HG03108 (cell line): ENCODE measurements at regions not wholly inside any gene's neighbourhood (a gene's known extent, or its start where the extent isn't known, plus 50 kb on each side); places are given as distances from the start of the nearest gene placed in this dataset.

ENCODE experiments used
- ATAC-seq: cut with Tn5 transposase; IDR thresholded peaks from one replicate; pipeline ENCODE4 v1.9.1; 2021; ENCODE audit warnings: moderate library complexity; ENCODE audit not compliant: unreplicated experiment

DNA sequence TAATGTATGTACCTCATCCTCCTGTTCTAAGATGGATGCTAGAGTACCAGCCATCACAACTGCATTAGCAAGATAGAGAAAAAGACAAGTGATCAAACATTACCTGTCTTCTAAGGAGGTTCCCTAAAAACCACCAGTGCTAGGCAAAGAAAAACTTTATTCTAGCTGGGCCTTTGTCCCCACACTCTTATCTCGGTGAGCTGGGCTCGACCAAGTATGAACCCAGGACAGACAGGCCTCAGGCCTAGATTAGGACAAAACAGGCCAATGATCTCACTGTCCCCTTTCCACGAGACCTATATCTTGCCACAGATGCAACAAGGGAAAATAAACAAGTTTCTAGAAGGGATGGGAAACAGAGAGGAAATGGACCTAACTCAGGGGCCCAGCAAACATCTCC is 127.6 kb upstream of the PKDCC start:
- ATAC-seq: no peak

DNA sequence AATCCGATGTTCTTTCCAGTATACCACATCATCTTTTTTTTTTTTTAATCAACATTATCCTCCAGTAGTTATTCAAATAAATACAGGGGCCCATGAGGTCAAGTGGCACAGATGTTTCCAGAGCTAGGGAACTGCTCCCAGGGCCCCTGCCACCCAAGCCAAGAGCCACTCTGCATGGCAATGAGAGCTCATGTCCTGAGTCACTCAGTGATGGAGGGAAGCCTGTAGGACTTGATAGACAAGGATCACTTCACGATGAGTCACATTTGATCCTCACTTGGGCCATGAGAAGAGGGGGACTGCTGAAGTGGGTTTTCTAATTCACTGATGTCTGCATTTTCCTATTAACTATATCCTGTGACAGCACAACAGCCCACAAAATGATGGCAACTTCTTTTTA is 127.0 kb upstream of the PKDCC start:
- no peak for ATAC-seq

DNA sequence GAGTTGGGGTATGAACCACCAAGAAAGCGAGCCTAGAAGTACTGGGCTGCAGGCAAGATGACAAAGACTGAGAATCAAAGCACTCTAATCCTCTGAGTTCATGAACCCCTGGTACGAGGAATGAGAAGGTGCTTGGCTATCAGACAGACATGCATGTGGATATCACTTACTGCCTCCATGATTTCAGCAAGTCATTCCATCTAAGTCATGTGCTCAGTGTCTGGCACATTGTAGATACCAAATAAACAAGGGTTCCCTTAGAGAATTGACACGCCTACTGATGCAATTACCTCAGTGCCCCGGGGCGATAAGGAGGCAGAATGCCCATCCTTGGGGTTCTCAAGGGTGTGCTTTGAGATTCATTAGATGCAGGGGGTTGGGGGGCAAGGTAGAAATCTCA is 125.6 kb upstream of the PKDCC start:
- no peak for ATAC-seq

DNA sequence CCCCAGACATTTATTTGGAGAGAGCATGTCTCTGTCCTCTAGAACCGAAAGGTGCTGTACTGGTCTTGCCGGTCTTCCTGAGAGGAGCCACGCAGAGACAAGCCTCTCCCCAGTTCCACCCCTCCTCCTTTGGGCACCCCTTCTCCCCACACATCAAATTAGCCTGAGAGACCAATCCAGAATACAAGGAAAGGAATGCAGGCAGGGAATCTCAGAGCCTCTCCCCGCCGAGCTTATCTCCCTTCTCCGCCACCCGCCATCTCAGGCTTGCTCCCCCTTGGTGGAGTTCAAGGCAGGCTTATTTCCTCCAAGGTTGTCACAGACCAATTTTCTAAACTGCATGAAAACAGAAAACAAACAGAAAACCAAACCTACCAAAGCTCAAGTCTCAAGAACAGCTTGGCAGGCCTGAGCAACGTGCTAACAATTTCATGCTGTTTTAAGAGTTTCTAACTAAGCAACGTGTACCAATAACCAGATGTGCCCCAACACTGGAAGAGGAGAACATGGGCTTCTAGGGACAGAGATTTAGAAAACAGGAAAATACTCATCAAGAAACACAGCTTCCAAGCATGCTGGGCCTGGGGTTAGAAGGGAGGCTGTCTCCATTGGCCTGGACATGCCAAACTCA is 124.5 kb upstream of the PKDCC start:
- no peak for ATAC-seq

DNA sequence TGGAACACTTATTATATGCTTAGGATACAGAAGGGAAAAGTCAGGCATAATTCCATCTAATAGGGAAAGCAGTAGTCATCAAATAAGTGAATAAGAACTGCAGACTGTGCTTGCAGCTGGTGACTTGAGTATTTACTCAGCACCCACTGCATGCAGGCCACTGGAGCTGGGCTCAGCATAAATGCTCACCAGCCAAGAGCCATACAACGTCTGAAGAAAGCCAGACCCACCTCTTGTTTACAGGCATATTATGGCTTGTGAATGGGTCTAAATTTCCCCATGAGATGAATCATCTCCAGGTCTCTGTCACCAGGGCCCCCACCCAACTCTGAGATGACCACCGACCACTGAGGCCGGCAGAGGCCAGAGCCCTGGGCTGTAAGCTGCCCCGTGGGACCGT is 123.8 kb upstream of the PKDCC start:
- no peak for ATAC-seq

DNA sequence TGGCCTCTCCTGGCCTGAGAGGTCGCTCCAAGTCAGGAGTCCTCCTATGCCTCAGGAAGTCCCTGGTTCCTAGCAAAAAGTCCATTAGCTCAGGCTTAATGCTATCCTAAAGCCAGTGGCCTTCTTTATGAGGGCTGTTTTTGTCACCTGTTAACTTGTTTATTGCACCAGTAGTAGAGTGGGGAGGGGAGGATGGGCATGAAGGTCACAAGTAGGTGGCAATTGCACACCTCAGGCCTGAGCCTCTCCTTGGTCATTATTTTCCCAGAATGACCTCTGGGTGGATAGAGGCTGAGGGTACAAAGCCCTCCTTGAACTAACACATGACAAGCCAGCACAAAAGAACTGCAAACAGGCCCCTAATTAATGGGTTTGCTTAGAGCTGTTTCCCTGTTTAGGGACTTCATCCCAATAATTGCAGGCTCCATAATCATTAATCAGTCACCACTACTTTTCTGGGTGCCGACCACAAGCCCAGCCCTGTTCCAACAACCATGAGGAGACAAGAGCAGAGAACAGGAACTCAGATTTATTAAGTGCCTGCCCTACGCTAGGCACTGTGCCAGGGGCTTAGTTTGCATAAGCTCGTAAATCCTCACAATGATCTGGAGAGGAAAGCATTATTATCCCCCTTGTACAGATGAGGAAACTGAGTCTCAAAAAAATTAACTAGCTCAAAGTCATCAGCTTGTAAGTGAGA is 123.0 kb upstream of the PKDCC start:
- no peak for ATAC-seq

DNA sequence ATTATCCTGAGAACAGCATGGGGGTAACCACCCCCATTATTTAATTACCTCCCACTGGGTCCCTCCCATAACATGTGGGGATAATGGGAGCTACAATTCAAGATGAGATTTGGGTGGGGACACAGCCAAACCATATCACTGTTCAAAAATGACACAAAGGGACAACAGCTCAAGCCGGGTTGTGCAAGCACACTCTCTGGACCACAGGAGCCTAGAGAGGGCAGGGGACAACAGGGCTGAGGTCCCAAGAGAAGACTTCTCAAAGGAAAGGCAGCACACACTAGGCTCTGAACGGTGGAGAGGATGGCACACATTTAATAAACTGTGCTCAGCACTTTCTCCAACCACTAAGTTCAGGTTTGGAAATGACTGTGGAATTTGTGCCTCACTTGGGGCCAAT is 122.1 kb upstream of the PKDCC start:
- no peak for ATAC-seq

DNA sequence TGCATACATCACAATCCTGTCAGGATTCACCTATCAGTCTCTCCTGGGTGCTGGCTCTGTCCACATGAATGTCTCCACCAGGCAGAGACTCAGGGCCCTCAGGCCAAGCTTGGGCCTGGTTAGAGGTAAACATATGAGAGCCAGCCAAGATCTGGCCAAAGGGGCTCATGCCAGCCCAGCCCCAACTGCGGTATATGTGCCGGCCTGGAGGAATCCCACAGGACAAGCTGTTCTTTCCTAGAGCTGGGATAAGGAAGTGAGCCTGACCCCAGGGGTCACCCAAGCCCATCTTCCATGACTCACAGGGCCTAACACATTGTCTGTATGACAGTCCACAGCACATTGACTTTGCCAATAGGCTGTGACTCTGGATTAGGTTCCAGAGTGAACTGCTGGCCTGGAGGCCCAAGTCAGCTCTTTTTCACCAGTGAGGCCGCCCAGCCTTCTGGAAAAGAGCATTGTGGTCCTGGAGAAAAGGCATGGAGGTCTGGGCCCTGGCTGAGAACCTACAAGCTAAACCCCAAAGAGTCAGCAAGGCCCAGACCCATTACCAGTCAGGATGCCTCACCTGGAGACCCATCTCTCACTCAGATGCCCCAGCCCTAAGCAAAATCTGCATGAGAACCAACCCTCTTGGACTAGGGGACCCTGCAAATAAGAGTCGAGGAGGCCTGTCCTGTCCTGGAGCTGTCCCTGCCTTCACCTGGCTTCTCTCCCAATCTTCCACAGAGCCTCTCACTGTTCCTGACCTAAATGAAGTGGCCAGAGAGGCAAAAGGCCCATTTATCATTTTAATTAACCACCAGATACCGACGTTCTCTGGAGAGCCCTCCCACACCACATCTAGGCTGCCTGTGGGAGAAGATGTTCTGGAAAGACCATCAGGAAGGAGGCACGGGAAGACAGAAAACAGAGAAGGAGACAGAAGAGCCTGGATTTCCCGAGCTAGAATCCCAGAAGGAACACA is 120.9 kb upstream of the PKDCC start:
- ATAC-seq: no peak

DNA sequence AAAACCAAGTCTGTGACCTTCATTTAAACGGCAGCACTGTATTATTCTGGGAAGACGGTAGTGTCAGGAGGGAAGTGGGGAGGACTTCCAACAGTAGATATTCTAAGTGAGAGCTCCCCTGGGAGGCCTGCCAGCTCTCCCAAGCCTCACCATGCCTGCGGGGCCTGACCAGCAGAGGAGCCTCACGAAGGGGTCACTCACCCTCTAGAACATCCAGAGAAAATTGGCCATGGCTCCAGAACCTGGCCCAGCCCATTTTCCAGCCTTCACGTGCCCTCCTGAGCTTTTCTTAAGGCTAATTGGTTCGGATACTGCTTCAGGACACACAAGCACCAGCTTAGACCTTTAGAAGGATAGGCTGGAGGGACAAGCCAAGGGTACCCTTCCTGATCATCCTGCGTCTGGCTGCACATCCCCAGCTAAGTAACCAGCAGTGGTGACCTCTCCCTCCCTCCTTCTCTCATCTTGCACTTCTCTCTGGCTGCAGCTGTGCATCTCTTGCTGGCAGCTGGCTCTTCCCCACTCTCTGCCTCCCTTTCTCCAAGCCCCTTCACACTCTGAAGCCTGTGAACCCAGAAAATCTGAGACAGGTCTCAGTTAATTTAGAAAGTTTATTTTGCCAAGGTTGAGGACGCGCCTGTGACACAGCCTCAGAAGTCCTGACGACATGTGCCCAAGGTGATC is 120.1 kb upstream of the PKDCC start:
- ATAC-seq: no peak

DNA sequence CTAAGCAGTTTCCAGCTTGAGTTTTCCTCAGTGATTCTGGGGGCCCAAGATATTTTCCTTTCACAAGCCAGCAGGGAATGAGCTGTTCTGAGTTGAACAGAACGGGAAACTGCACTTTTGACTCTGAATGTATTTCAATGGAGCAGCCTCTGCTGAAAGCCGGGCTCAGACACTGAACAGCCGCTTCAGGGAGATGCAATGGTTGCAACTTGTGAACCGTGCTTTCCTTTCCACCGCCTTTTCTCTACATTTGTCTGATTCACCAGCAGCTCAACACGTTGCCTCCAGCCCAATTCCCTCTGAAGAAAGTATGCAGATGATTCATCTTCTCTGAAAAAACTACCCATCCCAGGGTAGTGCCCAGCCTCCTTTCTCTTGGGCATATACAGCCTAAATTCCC is 119.3 kb upstream of the PKDCC start:
- ATAC-seq: no peak

DNA sequence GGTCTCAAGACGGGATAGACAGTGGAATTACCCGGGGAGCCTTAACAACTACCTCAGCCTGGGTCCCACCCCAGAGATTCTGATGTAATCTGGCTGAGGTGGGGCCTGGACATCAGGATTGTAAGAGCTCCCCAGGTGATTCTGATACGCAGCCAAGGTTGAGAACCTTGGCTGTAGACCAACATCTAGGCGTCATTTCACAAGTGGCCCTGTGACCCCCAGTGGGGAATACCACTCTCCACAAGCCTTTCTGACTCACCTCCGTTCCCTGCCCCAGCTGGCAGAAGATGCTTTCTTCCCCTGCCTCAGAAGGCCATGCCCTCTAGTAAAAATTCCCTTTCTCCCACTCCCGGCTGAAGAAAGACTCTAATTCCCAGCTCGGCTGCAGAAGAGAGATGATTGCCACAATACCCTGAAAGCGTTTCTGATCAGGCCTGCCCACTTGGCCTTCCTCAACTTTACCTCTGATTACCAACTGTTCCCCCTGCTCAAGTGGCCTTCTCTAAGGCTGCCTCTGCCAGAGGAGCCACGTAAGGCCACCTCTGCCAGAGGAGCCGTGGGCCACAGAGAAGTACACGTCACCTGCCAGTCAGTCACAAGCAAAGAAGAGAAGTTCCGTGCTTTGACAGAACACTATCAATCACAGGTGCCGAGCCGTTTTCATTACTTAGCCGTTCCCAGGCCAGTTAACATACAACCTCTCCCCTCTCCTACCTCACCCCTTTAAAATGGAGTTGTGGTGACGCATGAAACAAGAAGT is 116.8 kb upstream of the PKDCC start:
- no peak for ATAC-seq

DNA sequence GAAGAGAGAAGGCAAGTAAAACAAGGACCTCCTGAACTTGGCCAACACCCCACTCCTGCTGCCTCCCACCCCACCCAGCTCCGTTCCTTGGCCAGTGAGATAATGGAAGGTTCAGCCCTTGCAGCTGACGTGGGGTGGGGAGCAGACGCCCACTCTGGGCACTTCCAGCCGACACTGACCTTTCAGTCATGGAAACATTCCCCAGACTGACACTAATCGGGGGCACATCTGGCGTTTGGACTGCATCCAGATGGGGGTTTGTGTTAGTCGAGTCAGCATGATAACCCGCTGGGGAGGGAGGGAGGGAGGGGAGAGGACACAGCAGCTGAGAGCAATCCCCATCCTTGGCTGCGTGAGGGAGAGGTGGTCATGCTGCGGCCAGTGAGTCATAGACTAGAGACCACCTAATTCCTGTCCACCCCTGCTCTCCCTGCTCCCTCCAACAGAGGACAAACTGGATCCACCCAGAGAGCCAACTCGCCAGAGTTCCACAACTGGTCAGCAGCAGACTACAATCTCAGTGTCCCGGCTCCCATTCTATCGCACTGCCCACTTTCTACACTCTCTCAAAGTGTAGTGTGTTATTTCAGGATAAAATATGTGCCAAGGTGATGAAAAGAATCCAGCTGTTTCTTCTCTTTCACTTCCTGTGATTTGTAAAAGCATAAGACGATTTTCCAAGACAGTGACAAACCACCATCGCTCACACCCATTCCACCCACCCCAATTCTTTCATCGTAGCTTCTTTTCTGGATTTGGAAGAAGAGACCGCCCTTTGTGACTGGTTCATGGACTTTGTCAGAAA is 115.4 kb upstream of the PKDCC start:
- ATAC-seq: no peak

DNA sequence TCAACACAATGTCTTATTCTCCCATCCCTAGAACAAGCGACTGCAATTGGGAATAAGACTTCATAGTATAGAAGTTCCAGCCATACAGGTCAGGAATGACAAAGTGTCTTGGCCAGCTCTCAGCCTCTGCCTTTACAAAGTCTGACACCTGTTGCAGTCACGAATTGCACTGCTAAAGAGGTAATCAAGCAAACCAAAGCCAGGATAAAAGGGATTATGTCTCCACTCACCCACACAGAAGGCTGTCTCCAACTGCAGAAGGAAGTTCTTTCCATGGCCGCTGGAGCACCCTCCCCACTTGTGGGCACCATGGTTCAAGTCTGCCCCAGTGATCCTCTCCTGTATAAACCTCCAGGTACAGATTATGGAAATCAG is 114.8 kb upstream of the PKDCC start:
- ATAC-seq: no peak

DNA sequence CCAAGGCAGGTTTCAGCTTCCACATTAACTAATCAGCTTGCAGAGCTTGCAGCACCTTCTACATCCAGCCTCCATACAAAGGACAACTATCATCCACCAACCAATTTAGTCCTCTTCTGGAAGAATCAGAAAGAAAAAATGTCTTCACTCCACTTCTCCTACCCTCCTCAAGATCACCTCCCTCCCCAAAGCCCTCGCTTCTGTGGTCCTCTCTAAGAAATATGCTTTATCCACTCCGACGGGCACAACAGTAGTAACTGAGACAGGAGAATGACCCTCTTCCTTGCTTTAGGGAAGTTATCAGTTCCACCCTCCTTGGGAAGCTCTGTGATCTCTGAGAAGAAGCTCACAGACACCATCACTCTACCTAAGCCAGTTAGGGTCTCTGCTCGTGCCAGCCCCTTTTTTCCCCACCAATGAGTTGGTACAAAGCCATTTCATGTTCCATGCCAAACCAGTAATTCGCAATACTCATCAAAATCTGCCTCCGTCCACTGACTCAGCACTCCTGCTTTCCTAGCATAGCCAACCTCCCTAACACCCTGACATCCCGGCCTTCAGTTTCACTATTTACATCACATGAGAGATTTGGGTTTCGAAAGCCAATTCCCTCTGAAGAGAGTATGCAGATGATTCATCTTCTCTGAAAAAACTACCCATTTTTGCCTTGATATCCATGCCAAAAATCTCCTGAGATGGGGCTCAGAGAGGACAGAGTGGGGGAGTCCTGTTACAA is 114.1 kb upstream of the PKDCC start:
- no peak for ATAC-seq

DNA sequence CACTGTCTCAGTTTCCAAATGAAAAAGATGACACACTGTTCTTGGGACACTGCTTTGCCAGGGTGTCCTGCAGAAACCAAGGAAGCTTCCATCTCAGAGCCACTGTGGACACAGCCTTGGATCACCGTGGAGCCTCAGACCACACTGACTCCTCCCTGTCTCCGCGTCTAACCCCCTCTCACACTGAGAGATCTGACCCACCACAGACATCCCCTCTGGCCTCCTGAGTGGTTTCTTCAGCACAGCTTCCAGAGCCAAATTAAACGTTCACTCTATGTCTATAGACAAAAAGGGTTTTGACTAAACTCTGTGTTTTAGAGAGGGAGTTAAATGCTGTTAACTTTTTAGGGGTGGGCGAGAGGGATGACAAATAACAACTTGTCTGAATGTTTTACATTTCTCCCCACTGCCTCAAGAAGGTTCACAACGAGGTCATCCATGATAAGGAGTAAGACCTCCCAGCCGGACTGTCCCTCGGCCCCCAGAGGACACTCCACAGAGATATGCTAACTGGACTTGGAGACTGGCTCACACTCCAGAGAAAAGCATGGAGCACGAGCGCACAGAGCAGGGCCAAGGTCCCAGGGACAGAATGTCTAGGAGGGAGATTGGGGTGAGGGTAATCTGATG is 113.4 kb upstream of the PKDCC start:
- ATAC-seq: no peak

DNA sequence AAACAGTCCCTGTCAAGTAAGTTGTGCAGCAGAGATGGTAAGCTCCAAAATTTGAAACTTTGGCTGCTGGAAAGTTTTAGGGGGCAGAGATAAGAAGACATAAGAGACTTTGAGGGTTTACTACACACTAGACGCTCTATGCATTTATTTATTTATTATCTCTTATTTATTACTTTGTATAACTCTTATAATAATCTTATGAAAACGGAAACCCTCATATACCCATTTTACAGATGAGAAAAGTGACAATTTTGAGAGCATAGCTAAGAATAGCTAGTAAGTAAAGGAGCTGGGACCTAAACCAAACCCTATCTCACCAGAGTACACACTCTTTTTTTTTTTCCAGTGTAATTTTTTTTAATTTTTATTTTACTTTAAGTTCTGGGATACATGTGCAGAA is 112.8 kb upstream of the PKDCC start:
- ATAC-seq: no peak

DNA sequence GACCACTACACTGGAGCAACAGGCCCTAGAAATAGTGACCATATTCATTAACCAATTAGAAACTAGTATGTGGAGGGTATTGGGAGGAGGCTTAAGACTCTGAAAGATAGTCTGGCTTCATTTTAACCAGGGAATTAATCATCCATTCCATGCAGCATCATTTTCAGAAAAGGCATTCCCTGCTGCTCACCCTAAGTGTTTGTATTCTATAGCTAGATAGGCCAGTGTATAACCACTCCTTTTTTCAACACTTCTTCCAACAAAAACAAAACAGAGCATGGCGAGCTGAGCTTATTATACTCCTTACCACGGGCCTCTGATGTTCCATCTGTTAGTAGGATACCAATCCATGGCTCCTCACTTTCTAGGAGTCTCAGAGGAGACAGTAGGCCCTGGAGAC is 112.0 kb upstream of the PKDCC start:
- no peak for ATAC-seq

DNA sequence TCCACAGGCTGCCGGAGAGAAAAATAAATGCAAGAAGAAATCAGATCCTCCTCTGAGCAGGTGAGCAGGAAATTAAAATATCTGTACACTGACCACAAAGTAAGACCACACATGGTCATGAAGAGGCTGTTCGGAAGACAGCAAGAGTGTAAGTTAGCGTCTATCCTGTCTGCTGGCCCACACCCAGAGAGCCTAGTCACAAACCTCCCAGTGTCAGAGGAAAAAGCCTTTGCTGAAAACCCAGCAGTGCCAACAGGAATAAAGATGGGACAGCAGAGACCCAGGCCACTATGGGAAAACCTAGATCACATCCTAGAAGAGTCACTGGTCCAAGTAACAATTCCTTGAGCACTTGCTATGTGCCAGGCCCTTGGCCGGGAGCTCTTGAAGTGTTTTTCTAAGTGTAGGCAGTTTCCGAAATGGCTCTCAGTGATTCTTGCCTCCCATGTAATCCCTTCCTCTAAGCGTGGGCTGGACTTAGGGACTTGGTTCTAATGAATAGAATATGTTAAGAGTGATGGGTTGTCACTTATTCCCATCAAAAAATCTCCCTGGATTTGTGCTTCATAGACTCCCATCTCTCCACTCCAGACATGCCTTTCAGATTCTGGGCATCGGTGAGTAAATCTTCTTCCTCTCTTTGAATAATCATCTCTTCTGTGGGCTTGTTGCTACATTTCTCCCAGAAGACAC is 110.9 kb upstream of the PKDCC start:
- ATAC-seq: no peak
